BE2C (cell line): ENCODE measurements at regions not wholly inside any gene's neighbourhood (a gene's known extent, or its start where the extent isn't known, plus 50 kb on each side); places are given as distances from the start of the nearest gene placed in this dataset.

Source experiments
- DNase-seq: peaks from one replicate; pipeline ENCODE4 v3.0.0-alpha.2; 2020
- H3K27me3 ChIP-seq: fragments of 250-450 bp; sonication (Bioruptor Pico); 2 replicates; pipeline ENCODE4 v1.5.1; 2020; ENCODE audit warnings: mild to moderate bottlenecking
- H3K36me3 ChIP-seq: fragments of 250-450 bp; sonication (Bioruptor Pico); 2 replicates; pipeline ENCODE4 v1.5.1; 2020; ENCODE audit warnings: mild to moderate bottlenecking
- H3K4me1 ChIP-seq: fragments of 250-450 bp; sonication (Bioruptor Pico); 2 replicates; pipeline ENCODE4 v1.5.1; 2020
- H3K4me3 ChIP-seq: 2 replicates; pipeline ENCODE4 v1.5.1; 2011; ENCODE audit warnings: low read depth, low read length
- H3K9me3 ChIP-seq: fragments of 250-450 bp; sonication (Bioruptor Pico); 2 replicates; pipeline ENCODE4 v1.5.1; 2020
- CTCF ChIP-seq: IDR thresholded peaks from 2 replicates; pipeline ENCODE4 v1.5.1; 2012; ENCODE audit warnings: mild to moderate bottlenecking, low read depth, low read length

- DNase-seq = no peak
- Histone ChIP-seq H3K27me3 (no peaks in the 10 kb centered on the region), H3K36me3 (no peaks in the 10 kb centered on the region), H3K9me3 (no peaks in the 10 kb centered on the region; the same call in 1 of the 2 replicates), H3K4me1 (no peaks in the 10 kb centered on the region), H3K4me3 (no peak overlapping the region)
- TF ChIP-seq CTCF = no peak
Measured at GRCh38 chr13:53901593-53901992, 873.0 kb downstream of the OLFM4 start.

- no peaks in the 10 kb centered on the region; the same call in 1 of the 2 replicates for H3K9me3 ChIP-seq
- no peak for DNase-seq
Measured at GRCh38 chr13:53907891-53908290, 879.3 kb downstream of the OLFM4 start.

GRCh38 chr13:53920916-53921315, 892.3 kb downstream of the OLFM4 start:
- TF ChIP-seq CTCF = no peak

More at GRCh38 chr13:53907891-53908290, 879.3 kb downstream of the OLFM4 start:
- Histone ChIP-seq H3K27me3 (no peaks in the 10 kb centered on the region), H3K4me1 (no peaks in the 10 kb centered on the region), H3K4me3 (no peak overlapping the region), H3K36me3 (no peaks in the 10 kb centered on the region)
- no peak for TF ChIP-seq CTCF

DNA sequence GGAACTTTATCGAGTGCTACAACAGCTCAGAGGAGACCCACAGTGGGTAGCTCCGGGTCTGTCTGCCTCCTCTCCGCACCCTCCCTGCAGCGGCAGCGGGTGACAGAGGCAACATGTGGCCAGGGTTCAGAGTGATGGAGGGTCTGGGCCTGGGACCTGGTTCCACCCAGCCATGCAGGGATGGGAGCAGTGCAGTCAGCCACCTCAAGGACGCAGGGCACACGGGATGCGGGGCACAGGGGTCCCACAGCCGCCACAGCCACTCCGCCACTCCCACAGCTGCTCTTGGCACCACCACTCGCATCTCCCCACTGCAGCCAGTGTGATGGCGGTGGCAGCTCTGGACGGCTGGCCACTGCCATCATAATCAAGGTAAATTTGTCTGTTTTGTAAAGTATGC, 892.9 kb downstream of the OLFM4 start:
- H3K36me3 ChIP-seq = no peaks in the 10 kb centered on the region
- TF ChIP-seq CTCF = no peak
- no peaks in the 10 kb centered on the region for H3K9me3 ChIP-seq
- H3K4me1 ChIP-seq = no peaks in the 10 kb centered on the region
- no peaks in the 10 kb centered on the region for H3K27me3 ChIP-seq
- no peak for DNase-seq
- no peak overlapping the region for H3K4me3 ChIP-seq

More at GRCh38 chr13:53920916-53921315, 892.3 kb downstream of the OLFM4 start:
- H3K4me1 ChIP-seq = no peaks in the 10 kb centered on the region
- H3K4me3 ChIP-seq = no peak overlapping the region
- H3K36me3 ChIP-seq = no peaks in the 10 kb centered on the region
- DNase-seq = peak; percentile 3
- H3K9me3 ChIP-seq = no peaks in the 10 kb centered on the region
- no peaks in the 10 kb centered on the region for H3K27me3 ChIP-seq

GRCh38 chr13:53941588-53942190, 913.1 kb downstream of the OLFM4 start:
- no peaks in the 10 kb centered on the region for H3K9me3 ChIP-seq
- no peak overlapping the region for H3K4me3 ChIP-seq
- H3K4me1 ChIP-seq = no peaks in the 10 kb centered on the region
- no peaks in the 10 kb centered on the region for H3K27me3 ChIP-seq
- no peak for DNase-seq
- no peaks in the 10 kb centered on the region for H3K36me3 ChIP-seq
- no peak for TF ChIP-seq CTCF

DNA sequence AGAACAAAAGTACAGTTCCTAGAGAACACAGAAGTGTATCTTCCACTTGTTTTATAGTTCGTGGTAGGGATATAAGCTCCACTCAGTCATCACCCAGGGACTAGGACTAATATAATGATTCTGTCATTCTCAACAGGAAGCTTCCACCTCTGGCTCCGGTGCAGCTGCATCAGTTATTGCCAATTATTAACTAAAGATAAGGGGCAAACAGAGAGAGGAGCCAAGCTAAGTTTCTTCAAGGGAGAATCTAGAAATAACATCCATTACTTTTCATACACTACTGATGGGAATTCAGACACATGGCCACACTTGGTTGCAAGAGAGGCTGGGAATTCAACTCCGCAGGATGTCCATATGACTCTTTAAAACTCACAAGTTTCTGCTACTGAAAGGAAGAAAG, 917.9 kb downstream of the OLFM4 start:
- Histone ChIP-seq H3K4me1 (no peaks in the 10 kb centered on the region), H3K9me3 (no peaks in the 10 kb centered on the region), H3K27me3 (no peaks in the 10 kb centered on the region), H3K36me3 (no peaks in the 10 kb centered on the region), H3K4me3 (no peak overlapping the region)
- no peak for DNase-seq
- no peak for TF ChIP-seq CTCF
